GM21717 (cell line): ENCODE measurements at regions not wholly inside any gene's neighbourhood (a gene's known extent, or its start where the extent isn't known, plus 50 kb on each side); places are given as distances from the start of the nearest gene placed in this dataset.

Experiments
- ATAC-seq: cut with Tn5 transposase; IDR thresholded peaks from one replicate; pipeline ENCODE4 v1.9.1; 2021; ENCODE audit warnings: mild to moderate bottlenecking, moderate library complexity; ENCODE audit not compliant: unreplicated experiment

DNA sequence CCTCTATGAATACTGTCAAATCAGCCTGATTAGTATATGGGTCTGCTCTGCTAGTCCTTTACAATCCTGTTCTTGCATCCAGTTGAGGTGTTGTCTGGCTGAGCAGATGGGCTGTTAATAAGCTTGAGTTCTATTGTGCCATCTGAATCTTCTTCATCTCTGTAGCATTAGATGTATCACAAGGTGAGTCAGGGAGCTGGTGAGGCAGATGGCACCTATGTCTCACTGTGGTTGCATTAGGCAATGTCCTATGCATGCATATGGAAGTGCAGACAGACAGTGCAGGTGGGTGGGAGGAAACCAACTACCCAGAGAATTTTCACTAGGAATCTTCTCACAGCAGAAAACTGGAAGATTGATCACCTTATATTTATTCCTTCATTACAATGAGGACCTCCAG lies 165.7 kb upstream of the STXBP6 start:
- ATAC-seq = no peak

- ATAC-seq = no peak
Observed at GRCh38 chr14:25197885-25198284, 147.9 kb upstream of the STXBP6 start.

- ATAC-seq = no peak
Observed at GRCh38 chr14:25180221-25180620, 130.3 kb upstream of the STXBP6 start.

GRCh38 chr14:25178255-25178654 lies 128.3 kb upstream of the STXBP6 start:
- ATAC-seq = no peak

GRCh38 chr14:25150934-25151790 lies 101.2 kb upstream of the STXBP6 start:
- no peak for ATAC-seq

DNA sequence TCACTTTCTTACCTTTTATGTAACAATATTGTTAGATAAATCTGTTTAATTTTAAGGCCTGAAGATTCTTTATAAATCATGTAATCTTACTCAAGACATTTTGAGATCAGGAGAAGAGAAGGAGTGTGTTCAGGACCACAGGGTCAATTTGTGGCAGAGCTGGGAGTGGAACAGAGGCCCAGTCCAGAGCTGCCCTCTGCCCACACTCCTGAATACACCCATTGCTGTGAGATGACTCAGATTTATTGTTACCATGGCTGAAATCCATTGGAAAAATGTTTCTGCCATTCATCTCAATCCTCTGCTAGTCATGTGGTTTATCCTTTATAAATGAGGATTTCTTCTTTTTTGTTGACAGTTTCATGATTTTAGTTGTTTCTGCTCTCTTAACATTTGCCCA lies 100.5 kb upstream of the STXBP6 start:
- no peak for ATAC-seq

- ATAC-seq = no peak
Observed at GRCh38 chr14:25140411-25140810, 90.5 kb upstream of the STXBP6 start.

GRCh38 chr14:25136811-25137210 lies 86.9 kb upstream of the STXBP6 start:
- no peak for ATAC-seq

- ATAC-seq = no peak
Observed at GRCh38 chr14:25134184-25134583, 84.2 kb upstream of the STXBP6 start.

DNA sequence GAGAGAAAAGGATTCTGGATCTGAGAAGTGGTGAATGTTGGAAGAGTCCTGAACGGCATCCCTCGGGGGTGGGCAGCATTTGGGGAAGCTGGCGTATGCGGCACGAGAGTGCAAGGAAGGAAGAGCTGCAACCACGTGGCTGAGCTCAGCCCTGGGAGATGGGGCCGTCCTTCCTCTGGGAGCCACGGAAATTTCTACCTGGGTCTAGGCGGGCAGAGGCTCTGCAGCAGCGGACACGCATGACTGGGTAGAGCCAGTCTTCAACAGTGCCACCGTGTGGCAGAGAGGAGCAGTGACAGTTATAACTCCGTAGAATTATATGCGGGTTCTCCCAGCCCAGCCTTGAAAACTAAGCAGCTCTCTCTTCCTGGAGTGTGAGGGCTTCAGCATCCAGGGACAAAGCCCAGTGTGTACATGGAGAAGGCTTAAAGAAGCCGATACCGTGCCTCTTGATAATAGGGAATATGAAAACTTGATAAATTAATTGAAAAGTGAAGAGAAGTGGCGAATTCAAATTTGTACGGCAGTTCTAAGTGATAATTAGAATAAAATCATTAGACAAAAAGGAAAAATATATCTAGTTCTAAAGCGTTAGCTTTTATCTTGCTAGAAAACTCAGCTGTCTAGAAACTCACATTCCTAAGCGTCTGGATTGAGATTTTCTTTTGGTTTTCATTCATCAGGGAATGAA lies 82.9 kb upstream of the STXBP6 start:
- ATAC-seq = peak; percentile 77

- no peak for ATAC-seq
Observed at GRCh38 chr14:25132094-25132493, 82.1 kb upstream of the STXBP6 start.

DNA sequence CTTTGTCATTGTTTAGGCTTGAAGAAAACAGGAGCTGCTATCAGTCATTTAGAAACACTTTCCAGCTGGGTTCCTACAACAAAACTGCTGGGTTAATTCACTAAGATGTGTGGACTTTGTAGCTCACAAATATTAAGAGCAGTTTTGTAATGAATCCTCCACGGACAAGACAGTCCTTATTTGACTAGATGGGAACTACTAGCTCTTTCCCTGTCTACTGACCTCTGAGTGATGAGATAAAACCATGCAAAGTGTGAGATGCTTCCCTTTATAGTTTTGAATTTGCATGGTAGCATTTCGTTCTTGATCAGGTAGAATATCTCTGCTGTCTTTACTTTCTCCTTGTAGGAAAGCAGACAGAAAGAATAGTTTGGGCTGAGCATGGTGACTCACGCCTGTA lies 72.9 kb upstream of the STXBP6 start:
- no peak for ATAC-seq

GRCh38 chr14:25122211-25122610 lies 72.3 kb upstream of the STXBP6 start:
- no peak for ATAC-seq

DNA sequence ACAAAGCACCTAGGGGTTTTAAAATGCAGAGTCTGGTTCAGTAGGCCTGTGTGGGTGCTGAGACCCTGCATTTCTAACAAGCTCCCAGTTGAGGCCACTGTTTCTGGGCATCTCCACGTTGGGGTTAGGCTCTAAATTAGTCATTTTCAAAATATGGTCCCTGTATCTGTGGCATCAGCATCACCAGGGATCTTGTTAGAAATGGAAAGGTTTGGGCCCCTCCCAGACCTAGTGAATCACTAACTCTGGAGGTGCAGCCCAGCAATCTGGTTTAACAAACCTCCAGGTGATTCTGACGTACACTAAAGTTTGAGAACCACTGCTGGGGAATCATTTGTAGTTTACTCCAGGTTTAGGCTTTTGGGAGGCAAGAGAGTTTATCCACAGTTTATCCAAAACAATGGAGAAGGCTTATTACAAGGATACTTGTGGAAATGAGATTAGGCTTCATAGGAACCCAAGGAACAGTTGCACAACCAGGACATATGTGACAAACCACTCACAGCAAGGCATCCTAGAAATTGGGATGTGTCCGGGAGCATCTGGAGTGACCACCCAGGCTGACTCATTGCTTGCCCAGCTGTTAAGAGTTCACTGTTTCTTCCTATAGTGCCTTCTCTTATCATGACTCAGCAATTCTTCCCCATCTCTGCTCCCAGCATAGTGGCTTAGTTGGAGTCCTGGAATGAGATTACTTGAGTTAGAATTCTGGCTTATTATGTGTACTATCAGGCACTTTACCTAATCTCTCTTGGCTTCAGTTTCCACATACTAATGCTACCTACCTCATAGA lies 71.6 kb upstream of the STXBP6 start:
- ATAC-seq = no peak

DNA sequence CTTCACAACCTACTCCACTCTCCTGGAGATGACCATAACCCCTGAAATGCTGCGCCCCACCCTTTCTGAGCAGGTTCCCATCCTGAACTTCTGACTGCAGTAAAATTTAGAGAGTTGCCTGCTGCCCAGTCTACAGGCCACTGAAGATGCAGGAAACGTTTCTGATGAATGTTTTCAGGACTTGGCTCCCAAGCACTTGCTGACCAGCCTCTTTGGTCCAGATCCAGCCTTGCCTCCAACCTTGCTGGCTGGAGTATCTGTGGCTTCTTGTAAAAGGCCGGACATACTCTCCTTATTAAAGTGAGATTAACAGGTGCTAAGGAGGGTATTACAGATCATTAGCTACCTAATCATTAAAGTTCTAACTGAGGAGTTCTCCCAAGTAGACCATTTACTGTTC lies 70.3 kb upstream of the STXBP6 start:
- no peak for ATAC-seq

DNA sequence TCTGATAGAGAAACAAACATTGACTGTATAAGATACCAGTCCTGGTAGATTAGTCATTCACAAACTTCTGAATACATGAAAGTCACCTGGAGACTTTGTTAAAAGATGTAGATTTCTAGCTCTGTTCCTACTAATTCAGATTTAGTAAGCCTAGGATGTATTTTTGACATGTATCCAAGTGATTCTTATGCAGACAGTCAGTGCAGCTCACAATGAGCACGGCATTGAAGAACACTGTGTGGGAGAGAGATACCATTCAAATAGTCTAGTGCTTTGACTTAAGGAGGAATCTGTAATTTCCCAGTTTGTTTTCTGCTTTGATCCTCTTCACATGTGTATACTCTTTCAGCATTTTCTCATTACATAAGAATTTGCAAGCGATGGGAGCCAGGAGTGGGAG lies 68.7 kb upstream of the STXBP6 start:
- no peak for ATAC-seq

DNA sequence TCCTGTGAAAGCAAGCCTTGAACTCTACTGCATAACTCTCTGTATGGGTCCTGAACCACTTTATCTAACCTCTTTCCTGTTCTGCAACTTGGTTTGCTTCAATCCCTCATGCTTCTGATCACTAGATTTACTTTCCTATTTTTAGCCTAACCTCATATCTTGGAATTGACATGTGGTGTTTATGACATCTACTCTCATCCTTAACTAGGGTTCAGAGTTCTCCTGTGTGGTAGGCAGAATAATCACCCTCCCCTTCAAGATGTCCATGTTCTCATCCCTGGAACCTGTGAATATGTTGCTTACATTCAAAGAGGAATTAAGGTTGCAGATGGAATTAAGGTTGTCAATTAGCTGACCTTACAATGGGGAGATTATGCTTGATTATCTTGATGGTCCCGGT lies 67.4 kb upstream of the STXBP6 start:
- no peak for ATAC-seq

GRCh38 chr14:25116607-25117006 lies 66.7 kb upstream of the STXBP6 start:
- ATAC-seq = no peak

DNA sequence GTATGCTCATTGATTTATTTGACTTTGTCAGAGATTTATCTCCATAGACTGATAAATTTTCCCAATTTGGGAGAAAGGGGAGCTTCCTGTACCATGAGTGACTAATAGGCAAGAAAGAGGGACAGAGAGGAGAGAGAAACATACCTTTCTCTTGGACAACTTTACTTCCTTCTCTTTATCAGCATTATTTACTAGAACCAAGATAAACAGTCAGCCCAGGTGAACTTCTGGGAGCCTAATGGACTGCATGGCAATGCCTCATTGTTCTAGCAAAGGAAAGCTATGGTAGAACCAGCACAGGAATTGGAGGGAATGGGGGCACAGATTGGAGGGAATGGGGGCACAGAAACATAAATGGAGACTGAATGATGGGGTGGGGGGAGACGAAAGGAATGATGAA lies 63.4 kb upstream of the STXBP6 start:
- no peak for ATAC-seq

DNA sequence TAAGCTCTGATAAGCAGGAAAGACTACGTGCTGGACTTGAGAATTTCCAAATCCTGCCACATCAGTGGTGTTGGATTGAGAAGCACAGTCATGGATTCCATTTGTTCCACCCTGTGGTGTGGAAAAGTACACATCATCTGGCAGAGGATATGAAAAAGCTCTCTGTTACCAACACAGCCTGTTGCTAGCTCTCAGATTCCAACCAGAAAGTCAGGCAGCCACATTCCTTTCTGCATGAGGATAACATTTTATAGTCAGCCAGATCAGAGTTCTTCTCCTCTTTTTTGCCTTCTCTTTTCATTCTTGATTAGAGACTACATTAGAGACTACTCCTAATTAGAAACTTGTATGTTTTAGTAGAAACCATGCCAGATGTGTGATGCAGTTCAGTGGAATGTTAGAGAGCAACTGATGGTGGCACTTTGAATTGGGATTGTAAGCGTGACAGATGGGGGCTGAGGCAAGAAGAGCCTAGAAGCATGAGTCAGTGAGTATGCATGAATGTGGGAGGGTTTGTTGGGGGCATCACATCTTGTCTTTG lies 61.2 kb upstream of the STXBP6 start:
- ATAC-seq = no peak

- no peak for ATAC-seq
Observed at GRCh38 chr14:25110106-25110505, 60.2 kb upstream of the STXBP6 start.
